ENCODE measurements at regions not wholly inside any gene's neighbourhood (a gene's known extent, or its start where the extent isn't known, plus 50 kb on each side); places are given as distances from the start of the nearest gene placed in this dataset.
"Not testable (repeated sequence)": the region's sequence is repeated elsewhere in the genome, so short reads cannot be mapped to it uniquely, and the experiment has no call there.

GRCh38 chrX:130467936-130468335 lies 66.1 kb downstream of the RBMX2 start:
- DNase-seq (ENCODE audit: low read depth in 2 of 3, low spot score in 1 of 3): no peak

DNA sequence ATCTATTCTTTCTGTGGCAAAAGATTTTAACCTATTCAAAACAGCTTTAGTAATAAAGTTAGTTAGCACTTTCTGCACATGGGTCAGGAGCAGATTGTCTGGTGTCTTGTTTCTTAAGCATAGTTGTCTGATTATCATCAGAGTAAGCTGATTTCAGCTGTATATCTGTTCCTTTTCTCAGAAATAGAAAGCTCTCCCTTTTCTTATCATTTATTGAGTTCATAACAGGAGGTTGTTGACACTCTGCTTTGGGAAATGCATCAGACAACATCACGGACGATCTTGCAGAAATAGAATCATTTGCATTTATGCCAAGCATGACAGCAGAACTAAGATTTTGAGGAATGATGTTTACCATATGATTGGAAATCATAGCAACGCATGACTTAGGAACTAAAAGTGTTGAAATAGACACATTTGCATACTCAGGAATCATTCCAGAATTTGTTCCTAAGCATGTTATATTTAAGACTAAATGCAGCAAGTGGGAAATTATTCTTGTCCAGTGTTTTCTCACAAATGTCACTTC lies 66.7 kb downstream of the RBMX2 start:
- DNase-seq (ENCODE audit: low read depth in 2 of 3, low spot score in 1 of 3): no peak

DNA sequence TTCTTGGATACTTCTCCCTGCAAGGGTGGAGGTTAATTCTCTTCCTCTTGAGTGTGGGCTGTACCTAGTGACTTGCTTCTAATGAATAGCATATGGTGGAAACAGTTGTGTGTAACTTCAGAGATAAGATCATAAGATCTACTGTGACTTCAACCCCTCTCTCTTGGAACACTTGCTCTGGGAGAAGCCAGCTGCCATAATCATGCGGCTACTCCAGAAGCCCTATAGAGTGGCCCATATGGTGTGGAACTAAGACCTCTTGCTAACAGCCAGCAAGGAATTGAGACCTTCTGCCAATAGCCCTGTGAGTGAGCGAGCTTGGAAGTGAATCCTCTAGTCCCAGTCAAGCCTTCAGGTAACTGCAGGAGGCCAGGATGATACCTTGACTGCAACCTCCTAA lies 81.1 kb downstream of the RBMX2 start:
- DNase-seq (ENCODE audit: low read depth in 2 of 3, low spot score in 1 of 3): no peak

DNA sequence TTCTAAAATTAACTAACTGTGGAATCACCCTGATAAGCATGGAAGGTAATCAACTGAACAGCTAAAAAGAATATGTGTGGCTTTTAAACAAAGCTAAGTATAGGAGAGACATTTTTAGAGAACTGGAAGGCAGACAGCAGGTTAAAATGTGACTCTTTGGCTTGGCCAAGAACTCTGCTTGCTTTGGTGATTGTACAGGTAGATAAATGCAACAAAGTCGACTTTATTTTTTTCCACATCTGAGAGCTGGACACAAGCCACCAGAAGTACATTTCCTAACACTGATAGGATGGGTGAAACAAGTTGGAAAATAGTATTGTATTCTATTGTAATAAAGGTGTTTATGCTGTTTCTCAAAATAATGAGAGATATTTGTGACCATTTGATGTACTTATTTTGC lies 84.1 kb downstream of the RBMX2 start:
- DNase-seq (ENCODE audit: low read depth in 2 of 3, low spot score in 1 of 3): no peak

DNA sequence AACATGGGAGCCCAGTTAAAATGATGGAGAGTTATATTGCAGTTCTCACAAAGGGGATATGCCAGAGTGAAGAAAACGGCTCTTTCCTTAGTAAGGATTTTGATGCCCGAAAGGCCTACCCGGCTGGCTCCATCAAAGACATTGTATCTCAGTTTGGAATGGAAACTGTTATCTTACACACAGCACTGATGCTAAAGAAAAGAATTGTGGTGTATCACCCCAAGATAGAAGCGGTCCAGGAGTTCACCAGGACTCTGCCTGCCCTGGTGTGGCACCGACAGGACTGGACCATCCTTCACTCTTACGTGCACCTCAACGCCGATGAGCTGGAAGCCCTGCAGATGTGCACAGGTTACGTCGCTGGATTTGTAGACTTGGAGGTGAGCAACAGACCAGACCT lies 93.7 kb downstream of the RBMX2 start:
- DNase-seq (ENCODE audit: low read depth in 2 of 3, low spot score in 1 of 3): not testable (repeated sequence)

- no peak for DNase-seq (ENCODE audit: low read depth in 2 of 3, low spot score in 1 of 3)
These were observed 95.7 kb downstream of the RBMX2 start for GRCh38 chrX:130497531-130497930.

GRCh38 chrX:130498653-130499274 lies 97.0 kb downstream of the RBMX2 start:
- no peak for DNase-seq (ENCODE audit: low read depth in 2 of 3, low spot score in 1 of 3)

DNA sequence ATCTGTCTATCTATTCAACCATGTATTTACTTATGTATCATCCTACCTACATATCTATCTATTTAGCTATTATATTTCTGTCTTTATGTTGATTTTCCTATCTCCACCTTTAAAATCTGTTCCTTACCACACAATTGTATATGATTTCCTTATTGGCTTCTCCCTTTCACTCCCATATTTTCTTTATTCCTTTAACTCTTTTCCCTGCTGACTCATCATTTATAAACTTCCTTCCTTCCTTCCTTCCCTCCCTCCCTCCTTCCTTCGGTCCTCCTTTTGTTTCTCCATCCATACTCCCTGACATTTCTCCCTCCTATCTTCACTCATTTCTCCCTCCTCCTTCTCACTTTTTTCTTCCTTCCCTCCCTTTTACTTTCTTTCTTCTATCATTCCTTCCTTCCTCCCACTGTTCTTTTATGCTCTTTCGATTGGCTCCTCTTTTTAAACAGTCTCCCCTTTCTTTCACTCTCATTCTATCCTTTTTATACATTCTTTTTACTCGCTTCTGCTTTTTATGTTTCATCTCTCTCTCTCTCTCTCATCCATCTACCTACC lies 100.3 kb downstream of the RBMX2 start:
- DNase-seq (ENCODE audit: low read depth in 2 of 3, low spot score in 1 of 3): no peak

DNA sequence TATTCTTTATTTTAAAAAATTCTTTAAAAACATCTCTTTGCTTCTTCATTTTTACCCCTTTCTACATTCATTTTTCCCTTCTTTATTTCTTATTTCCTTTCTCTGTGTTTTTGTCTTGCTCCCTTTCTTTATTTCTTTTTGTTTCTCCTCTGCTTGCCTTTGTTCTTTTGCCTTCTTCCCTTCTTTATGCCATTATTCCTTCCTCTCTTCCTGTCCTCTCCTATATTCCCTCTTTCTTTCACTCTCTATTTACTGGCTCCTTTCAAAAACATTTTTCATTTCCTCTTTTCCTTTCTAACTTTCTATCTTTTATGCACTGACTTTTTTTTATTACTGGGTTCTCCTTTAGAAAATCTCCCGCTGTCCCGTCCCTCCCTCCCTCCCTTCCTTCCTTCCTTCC lies 102.2 kb downstream of the RBMX2 start:
- no peak for DNase-seq (ENCODE audit: low read depth in 2 of 3, low spot score in 1 of 3)

DNA sequence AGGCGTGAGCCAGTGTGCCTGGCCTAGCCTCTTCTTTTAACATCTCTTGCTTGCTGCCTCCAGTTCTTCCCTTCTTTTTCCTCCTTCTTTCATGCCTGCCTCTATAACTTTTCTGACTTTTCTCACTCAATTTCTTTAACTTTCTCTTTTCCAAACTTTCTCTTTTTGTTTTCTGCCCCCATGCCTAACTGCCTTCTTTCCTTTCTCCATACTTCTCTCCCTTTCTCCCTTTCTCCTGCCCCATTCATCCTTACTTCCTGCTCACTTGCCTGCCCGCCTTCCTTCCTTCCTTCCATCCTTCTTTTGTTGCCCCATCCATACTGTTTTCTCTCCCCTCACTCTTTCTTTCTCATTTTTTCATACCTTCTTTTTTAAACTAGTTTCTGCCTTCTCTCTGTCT lies 105.2 kb downstream of the RBMX2 start:
- DNase-seq (ENCODE audit: low read depth in 2 of 3, low spot score in 1 of 3): no peak

- not testable (repeated sequence) for DNase-seq (ENCODE audit: low read depth in 2 of 3, low spot score in 1 of 3)
These were observed 110.7 kb downstream of the RBMX2 start for GRCh38 chrX:130512534-130512933.

- no peak for DNase-seq (ENCODE audit: low read depth in 2 of 3, low spot score in 1 of 3)
These were observed 114.3 kb downstream of the RBMX2 start for GRCh38 chrX:130516123-130516522.

GRCh38 chrX:130523460-130524394 lies 121.9 kb downstream of the RBMX2 start:
- DNase-seq (ENCODE audit: low read depth in 2 of 3, low spot score in 1 of 3): no peak

- no peak for DNase-seq (ENCODE audit: low read depth in 2 of 3, low spot score in 1 of 3)
These were observed 122.8 kb downstream of the RBMX2 start for GRCh38 chrX:130524476-130525194.

- DNase-seq (ENCODE audit: low read depth in 2 of 3, low spot score in 1 of 3): no peak
These were observed 127.7 kb downstream of the RBMX2 start for GRCh38 chrX:130529531-130529930.

DNA sequence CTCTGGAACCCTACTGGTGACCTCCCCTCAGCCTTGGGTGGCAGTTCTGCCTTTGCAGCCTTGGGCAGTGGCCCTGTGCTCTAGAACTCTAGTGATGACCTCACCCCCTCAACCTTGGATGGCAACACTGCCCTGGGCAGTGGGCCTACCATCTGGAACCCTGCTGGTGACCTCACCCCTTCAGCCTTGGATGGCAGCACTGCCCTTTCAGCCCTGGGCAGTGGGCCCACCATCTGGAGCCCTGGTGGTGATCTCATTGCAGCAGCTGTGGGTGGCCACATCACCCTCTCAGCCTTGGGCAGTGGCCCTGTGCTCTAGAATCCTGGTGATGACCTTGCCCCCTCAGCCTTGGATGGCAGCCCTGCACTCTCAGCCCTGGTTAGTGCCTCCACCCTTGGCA lies 129.3 kb downstream of the RBMX2 start:
- DNase-seq (ENCODE audit: low read depth in 2 of 3, low spot score in 1 of 3): no peak

GRCh38 chrX:130539721-130540321 lies 138.0 kb downstream of the RBMX2 start:
- peak in 2 of 3 donors; percentile 5 to 15 for DNase-seq (ENCODE audit: low read depth in 2 of 3, low spot score in 1 of 3)

GRCh38 chrX:130543603-130544325 lies 142.0 kb downstream of the RBMX2 start:
- DNase-seq (ENCODE audit: low read depth in 2 of 3, low spot score in 1 of 3): no peak

DNA sequence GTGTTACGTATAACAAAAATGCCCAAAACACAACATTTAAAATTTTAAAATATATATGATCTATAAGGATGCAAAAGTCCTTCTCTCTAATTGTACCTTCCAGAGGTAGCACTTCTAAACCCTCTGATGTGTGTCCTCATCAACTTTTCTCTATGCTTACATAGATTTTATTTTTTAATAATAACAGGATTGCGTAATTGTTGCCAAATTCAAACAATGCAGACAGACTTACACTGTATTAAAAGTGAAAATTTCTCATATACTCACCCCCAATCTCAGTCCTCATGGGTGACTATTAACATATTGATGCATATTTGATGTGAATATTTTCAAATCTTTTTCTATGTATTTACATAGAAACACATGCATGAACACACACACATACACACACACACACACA lies 144.0 kb downstream of the RBMX2 start:
- no peak for DNase-seq (ENCODE audit: low read depth in 2 of 3, low spot score in 1 of 3)

GRCh38 chrX:130549382-130549781 lies 147.6 kb downstream of the RBMX2 start:
- DNase-seq (ENCODE audit: low read depth in 2 of 3, low spot score in 1 of 3): not testable (repeated sequence)

Measured in stimulated activated CD4-positive, alpha-beta T cell treated with anti-CD3 and anti-CD28 coated beads, Interleukin-12 subunit alpha, Interleukin-12 subunit beta, amount 100 ng/mL, for 48 hours (primary cell).